Erythroblast (primary cell): ENCODE measurements at regions not wholly inside any gene's neighbourhood (a gene's known extent, or its start where the extent isn't known, plus 50 kb on each side); places are given as distances from the start of the nearest gene placed in this dataset.

ENCODE experiments used
- GATA1 ChIP-seq: IDR thresholded peaks from 2 replicates; pipeline ENCODE4 v1.6.1; 2011; ENCODE audit warnings: low read depth, mild to moderate bottlenecking, control low read depth, low read length, moderate library complexity
- POLR2A ChIP-seq: IDR thresholded peaks from 2 replicates; pipeline ENCODE4 v1.6.1; 2011; ENCODE audit warnings: mild to moderate bottlenecking, low read length

DNA sequence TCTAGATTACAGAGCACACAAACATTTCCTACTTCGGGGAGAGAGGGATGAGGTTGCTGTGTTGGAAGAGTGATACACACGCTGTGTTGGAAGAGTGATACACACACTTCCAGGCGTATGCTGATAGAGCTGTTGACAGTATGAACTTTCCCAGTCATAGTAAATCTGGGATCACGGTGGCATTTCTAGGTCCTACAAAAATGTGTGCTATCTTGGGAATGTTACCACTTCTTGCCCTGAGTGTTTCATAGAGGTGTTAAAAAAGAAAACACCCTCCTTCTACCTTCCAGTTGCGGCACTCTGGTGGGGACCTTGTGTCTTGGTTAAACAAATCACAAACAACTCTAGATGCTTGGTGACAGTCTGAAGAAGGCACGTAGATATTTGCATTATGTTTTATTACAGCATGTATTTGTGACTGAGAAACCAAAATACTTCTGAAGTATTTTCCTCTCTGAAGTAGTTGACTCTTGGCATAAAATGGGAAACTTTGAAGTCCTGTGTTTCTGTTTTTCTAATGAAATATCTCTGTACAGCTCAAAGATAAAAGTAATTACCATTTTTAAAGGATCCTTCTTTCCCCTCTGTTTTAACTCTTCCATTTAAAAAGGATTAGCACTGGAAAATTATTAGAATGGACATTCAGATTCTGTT lies 52.5 kb downstream of the ARHGAP35 start:
- no peak for TF ChIP-seq POLR2A
- TF ChIP-seq GATA1: no peak
